PC-9 (cell line): ENCODE measurements at regions not wholly inside any gene's neighbourhood (a gene's known extent, or its start where the extent isn't known, plus 50 kb on each side); places are given as distances from the start of the nearest gene placed in this dataset.

Source experiments
- BruUV-seq: library from RNA; stranded (reverse); fragments of 400-500 nt; replicated peaks from 2 replicates; lab custom pipeline; 2021; lab: Mats Ljungman, UMichigan
- CTCF ChIA-PET: fragments of 300-600 bp; sonication (Branson Sonifier 250); formaldehyde crosslinking; loops from one replicate; lab custom pipeline; 2022; ENCODE audit warnings: antibody characterized with exemption; lab: Charles Lee
- POLR2A ChIA-PET: fragments of 300-600 bp; sonication (Branson Sonifier 250); formaldehyde crosslinking; loops from one replicate; lab custom pipeline; 2022; ENCODE audit warnings: antibody characterized with exemption; ENCODE audit not compliant: unreplicated experiment; lab: Charles Lee
- DNase-seq, 2 experiments: peaks; one replicate each; pipeline versions ENCODE4 v3.0.0 to v3.0.0-alpha.2; 2015 to 2022; ENCODE audit warnings: mixed read lengths in 1 of 2
- H2AFZ ChIP-seq: fragments of 200-600 bp; sonication (generic); 2 replicates; pipeline ENCODE4 v1.8.1; 2017; ENCODE audit warnings: antibody characterized with exemption
- H3F3A ChIP-seq: fragments of 200-600 bp; sonication (generic); 2 replicates; pipeline ENCODE4 v1.8.1; 2017; ENCODE audit warnings: antibody characterized with exemption, mild to moderate bottlenecking, low read depth; ENCODE audit not compliant: insufficient read depth
- H3K27ac ChIP-seq: fragments of 200-600 bp; sonication (generic); 2 replicates; pipeline ENCODE4 v1.6.1; 2016; ENCODE audit warnings: mixed run types
- H3K27me3 ChIP-seq: fragments of 200-600 bp; sonication (generic); 2 replicates; pipeline ENCODE4 v1.6.1; 2016; ENCODE audit warnings: low read depth, mixed run types; ENCODE audit not compliant: insufficient read depth
- H3K36me3 ChIP-seq: fragments of 200-600 bp; sonication (generic); 2 replicates; pipeline ENCODE4 v1.6.1; 2016; ENCODE audit warnings: low read depth, mixed run types
- H3K4me1 ChIP-seq: fragments of 200-600 bp; sonication (generic); replicated peaks from 2 replicates; pipeline ENCODE4 v1.6.1; 2016; ENCODE audit warnings: mixed run types; ENCODE audit not compliant: insufficient read depth
- H3K4me2 ChIP-seq: fragments of 200-600 bp; sonication (generic); 2 replicates; pipeline ENCODE4 v1.6.1; 2017; ENCODE audit warnings: mixed run types
- H3K4me3 ChIP-seq: fragments of 200-600 bp; sonication (generic); 2 replicates; pipeline ENCODE4 v1.6.1; 2016; ENCODE audit warnings: mixed run types
- H3K79me2 ChIP-seq: fragments of 200-600 bp; sonication (generic); 2 replicates; pipeline ENCODE4 v1.6.1; 2017; ENCODE audit warnings: low read depth, mixed run types
- H3K9me2 ChIP-seq: fragments of 200-600 bp; sonication (generic); 2 replicates; pipeline ENCODE4 v1.8.1; 2017; ENCODE audit warnings: mild to moderate bottlenecking; ENCODE audit not compliant: insufficient read depth
- H3K9me3 ChIP-seq: fragments of 200-600 bp; sonication (generic); 2 replicates; pipeline ENCODE4 v1.8.1; 2016; ENCODE audit warnings: low read depth; ENCODE audit not compliant: insufficient read depth
- H4K20me1 ChIP-seq: fragments of 200-600 bp; sonication (generic); 2 replicates; pipeline ENCODE4 v1.8.1; 2017; ENCODE audit not compliant: insufficient read depth
- EZH2 ChIP-seq: fragments of 200-600 bp; sonication (generic); IDR thresholded peaks from 2 replicates; pipeline ENCODE4 v1.8.0; 2017; ENCODE audit warnings: antibody characterized with exemption, low read depth
- intact Hi-C: fragments of 100-400 bp; cut with micrococcal nuclease; formaldehyde crosslinking; loops from one replicate; pipeline ENCODE4 v1.10.0; 2022; ENCODE audit not compliant: unreplicated experiment
- TF ChIP-seq, protein P1 (sequence below): fragments of 200-600 bp; sonication (generic); conservative IDR thresholded peaks from 2 replicates; pipeline ENCODE4 v1.6.1; 2017; ENCODE audit warnings: mixed run types, antibody characterized with exemption, mild to moderate bottlenecking, moderate library complexity

DNA sequence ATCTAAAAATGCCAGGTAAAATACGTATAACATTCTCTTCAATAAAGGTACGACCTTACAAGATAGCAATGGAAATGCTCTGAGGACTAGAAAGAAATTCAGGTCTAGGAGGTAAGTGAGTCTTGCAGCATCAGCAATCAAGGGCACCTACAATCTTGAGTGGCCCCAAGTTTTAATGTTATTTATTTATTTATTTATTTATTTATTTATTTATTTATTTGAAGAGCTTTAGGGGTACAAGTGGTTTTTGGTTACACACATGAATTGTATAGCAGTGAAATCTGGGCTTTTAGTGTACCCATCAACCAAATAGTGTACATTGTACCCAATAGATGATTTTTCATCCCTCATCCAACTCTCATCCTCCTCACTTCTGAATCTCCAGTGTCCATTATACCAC is 574.0 kb upstream of the POU3F2 start:
- POLR2A ChIA-PET: no interaction called here

DNA sequence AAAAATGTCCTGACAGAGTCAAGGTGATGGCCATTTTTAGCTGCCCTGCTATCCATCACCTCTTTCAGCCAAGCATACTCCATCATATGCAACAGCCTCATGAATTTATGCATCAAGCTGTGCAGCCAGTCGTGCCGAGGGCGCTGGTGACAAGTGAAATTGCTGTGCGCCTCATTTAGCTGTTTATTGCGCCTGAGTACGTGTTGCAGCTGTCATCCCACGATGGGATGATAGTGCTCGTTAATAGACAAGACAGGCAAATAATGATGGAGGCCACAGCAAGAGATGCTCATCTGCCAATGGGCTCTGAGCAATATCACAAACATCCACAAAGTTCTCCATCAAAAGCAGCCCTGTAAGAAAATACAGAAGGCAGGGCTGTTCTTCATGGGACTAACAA is 562.3 kb upstream of the POU3F2 start:
- CTCF ChIA-PET: no interaction called here

More for the DNA sequence above, 574.0 kb upstream of the POU3F2 start:
- H3K79me2 ChIP-seq: no peaks in the 10 kb centered on the region
- no peak overlapping the region for H3K4me3 ChIP-seq
- no peak overlapping the region for H3K4me2 ChIP-seq
- H3K27me3 ChIP-seq: no peaks in the 10 kb centered on the region
- no peaks in the 10 kb centered on the region for H3K4me1 ChIP-seq
- intact Hi-C loops: no loop called here
- no peak for DNase-seq
- H2AFZ ChIP-seq: no peak overlapping the region
- CTCF ChIA-PET: no interaction called here
- H3K36me3 ChIP-seq: no peaks in the 10 kb centered on the region
- H3K9me3 ChIP-seq: no peaks in the 10 kb centered on the region
- no TSS peak for BruUV-seq
- H4K20me1 ChIP-seq: no peaks in the 10 kb centered on the region
- no peak overlapping the region for H3K27ac ChIP-seq
- TF ChIP-seq EZH2: no peak
- TF ChIP-seq, protein P1, sequence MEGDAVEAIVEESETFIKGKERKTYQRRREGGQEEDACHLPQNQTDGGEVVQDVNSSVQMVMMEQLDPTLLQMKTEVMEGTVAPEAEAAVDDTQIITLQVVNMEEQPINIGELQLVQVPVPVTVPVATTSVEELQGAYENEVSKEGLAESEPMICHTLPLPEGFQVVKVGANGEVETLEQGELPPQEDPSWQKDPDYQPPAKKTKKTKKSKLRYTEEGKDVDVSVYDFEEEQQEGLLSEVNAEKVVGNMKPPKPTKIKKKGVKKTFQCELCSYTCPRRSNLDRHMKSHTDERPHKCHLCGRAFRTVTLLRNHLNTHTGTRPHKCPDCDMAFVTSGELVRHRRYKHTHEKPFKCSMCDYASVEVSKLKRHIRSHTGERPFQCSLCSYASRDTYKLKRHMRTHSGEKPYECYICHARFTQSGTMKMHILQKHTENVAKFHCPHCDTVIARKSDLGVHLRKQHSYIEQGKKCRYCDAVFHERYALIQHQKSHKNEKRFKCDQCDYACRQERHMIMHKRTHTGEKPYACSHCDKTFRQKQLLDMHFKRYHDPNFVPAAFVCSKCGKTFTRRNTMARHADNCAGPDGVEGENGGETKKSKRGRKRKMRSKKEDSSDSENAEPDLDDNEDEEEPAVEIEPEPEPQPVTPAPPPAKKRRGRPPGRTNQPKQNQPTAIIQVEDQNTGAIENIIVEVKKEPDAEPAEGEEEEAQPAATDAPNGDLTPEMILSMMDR: no peak
- H3K9me2 ChIP-seq: 0 out of 2 replicates have a peak, but pooled peaks cover 3% of the 10 kb centered on the region
- no peaks in the 10 kb centered on the region for H3F3A ChIP-seq

DNA sequence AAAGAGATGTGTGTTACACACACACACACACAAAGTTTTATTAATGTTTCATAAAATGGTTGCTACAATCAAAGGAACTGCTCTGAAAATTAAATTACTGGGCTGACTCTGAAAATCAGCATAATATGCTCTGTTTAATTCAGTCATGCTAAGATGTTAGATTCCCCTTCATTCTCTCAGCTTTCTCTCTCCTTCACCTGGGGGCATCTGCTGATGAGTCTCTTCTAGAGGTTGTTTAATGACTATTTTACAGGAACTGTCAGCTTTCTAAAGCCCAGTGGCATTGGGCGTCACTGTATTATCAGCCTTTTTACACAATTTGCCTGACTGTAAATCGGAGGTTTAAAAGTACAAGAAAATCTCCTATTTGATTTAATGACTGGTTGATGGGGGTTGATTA is 559.7 kb upstream of the POU3F2 start:
- ChIA-PET POLR2A (no interaction called here), CTCF (no interaction called here)
- intact Hi-C loops: no loop called here
- no peaks in the 10 kb centered on the region for H3K27me3 ChIP-seq
- H3K27ac ChIP-seq: no peak overlapping the region
- H3K4me3 ChIP-seq: no peak overlapping the region
- no peaks in the 10 kb centered on the region for H3K4me1 ChIP-seq
- no peaks in the 10 kb centered on the region for H3K79me2 ChIP-seq
- no peaks in the 10 kb centered on the region for H3F3A ChIP-seq
- no peak for DNase-seq
- no TSS peak for BruUV-seq
- no peaks in the 10 kb centered on the region for H4K20me1 ChIP-seq
- no peaks in the 10 kb centered on the region for H3K9me2 ChIP-seq
- TF ChIP-seq, protein P1: no peak
- TF ChIP-seq EZH2: no peak
- H3K36me3 ChIP-seq: no peaks in the 10 kb centered on the region
- H3K4me2 ChIP-seq: no peak overlapping the region
- no peak overlapping the region for H2AFZ ChIP-seq
- H3K9me3 ChIP-seq: no peaks in the 10 kb centered on the region

More for the DNA sequence above, 562.3 kb upstream of the POU3F2 start:
- Histone ChIP-seq H4K20me1 (no peaks in the 10 kb centered on the region), H3K79me2 (no peaks in the 10 kb centered on the region), H3K4me3 (no peak overlapping the region), H3K27me3 (no peaks in the 10 kb centered on the region), H3K9me2 (no peaks in the 10 kb centered on the region), H3K36me3 (no peaks in the 10 kb centered on the region), H3F3A (no peaks in the 10 kb centered on the region), H3K9me3 (no peaks in the 10 kb centered on the region), H3K4me1 (no peaks in the 10 kb centered on the region), H3K4me2 (no peak overlapping the region), H2AFZ (no peak overlapping the region), H3K27ac (no peak overlapping the region)
- POLR2A ChIA-PET: no interaction called here
- intact Hi-C loops: no loop called here
- TF ChIP-seq, protein P1: no peak
- no peak for TF ChIP-seq EZH2
- DNase-seq: no peak
- no TSS peak for BruUV-seq
